ENCODE measurements at regions not wholly inside any gene's neighbourhood (a gene's known extent, or its start where the extent isn't known, plus 50 kb on each side); places are given as distances from the start of the nearest gene placed in this dataset.

- no peak for TF ChIP-seq EZH2phosphoT487 (IDR thresholded peaks at IDR 0.05; ENCODE audit: low read length)
- TF ChIP-seq CTCF (IDR thresholded peaks at IDR 0.05; ENCODE audit: low read length): no peak
- TF ChIP-seq EZH2 (optimal IDR thresholded peaks at IDR 0.05; ENCODE audit: low read depth, low read length): no peak
These were observed 112.4 kb upstream of the PPP2R2D start for GRCh38 chr10:131788386-131788785.

Data from MM.1S (cell line).